AG10803 (cell line): ENCODE measurements at regions not wholly inside any gene's neighbourhood (a gene's known extent, or its start where the extent isn't known, plus 50 kb on each side); places are given as distances from the start of the nearest gene placed in this dataset.

Experiments used
- DNase-seq: peaks from one replicate; pipeline ENCODE4 v3.0.0; 2010; ENCODE audit warnings: low read depth
- H3K4me3 ChIP-seq: 2 replicates; pipeline ENCODE4 v1.5.1; 2011; ENCODE audit warnings: mild to moderate bottlenecking, low read length, control low read depth
- CTCF ChIP-seq: conservative IDR thresholded peaks from 2 replicates; pipeline ENCODE4 v1.5.1; 2011; ENCODE audit warnings: mild to moderate bottlenecking, low read length, control low read depth, inconsistent platforms

DNA sequence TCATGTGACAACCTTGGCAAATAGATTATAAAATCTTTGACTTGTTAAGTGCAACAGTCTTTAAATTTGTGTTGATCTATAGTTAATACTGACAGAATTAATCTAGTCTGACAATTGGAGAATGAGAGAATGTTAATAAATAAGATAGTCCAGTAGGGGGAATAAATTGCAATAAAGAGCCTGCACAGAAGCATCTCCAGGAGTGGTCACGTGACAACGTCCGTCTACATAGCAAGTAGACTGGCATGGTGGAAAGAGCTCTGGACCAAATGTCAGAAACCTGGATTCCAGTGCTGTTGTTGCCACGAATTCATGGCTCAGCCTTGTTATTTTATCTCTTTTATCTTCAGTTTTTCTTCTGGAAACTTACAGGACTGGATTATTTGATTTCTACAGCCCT lies 436.5 kb downstream of the RAB28 start:
- DNase-seq: no peak
- no peak overlapping the region for H3K4me3 ChIP-seq
- no peak for TF ChIP-seq CTCF

DNA sequence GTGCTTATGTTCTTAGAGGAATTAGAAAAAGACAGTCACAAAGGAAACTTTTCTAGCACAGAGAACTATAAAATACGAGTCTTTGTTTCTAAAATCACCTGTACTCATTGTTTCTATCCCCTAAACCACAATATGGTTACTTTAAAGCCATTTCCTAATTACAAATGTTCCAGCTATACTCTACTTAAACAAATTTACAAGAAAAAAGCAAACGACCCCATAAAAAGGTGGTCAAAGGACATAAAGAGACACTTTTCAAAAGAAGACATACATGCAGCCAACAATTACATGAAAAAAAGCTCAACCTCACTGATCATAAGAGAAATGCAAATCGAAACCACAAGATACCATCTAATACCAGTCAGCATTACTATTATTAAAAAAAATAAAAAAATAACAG lies 447.3 kb downstream of the RAB28 start:
- DNase-seq: no peak
- no peak overlapping the region for H3K4me3 ChIP-seq
- TF ChIP-seq CTCF: no peak

- TF ChIP-seq CTCF: no peak
- H3K4me3 ChIP-seq: no peak overlapping the region
- DNase-seq: no peak
These were observed 451.2 kb downstream of the RAB28 start for GRCh38 chr4:13032936-13033335.

GRCh38 chr4:13024147-13025105 lies 459.7 kb downstream of the RAB28 start:
- no peak for TF ChIP-seq CTCF
- no peak for DNase-seq
- H3K4me3 ChIP-seq: no peak overlapping the region

- H3K4me3 ChIP-seq: no peak overlapping the region
- TF ChIP-seq CTCF: no peak
- DNase-seq: no peak
These were observed 476.2 kb downstream of the RAB28 start for GRCh38 chr4:13007802-13008470.

DNA sequence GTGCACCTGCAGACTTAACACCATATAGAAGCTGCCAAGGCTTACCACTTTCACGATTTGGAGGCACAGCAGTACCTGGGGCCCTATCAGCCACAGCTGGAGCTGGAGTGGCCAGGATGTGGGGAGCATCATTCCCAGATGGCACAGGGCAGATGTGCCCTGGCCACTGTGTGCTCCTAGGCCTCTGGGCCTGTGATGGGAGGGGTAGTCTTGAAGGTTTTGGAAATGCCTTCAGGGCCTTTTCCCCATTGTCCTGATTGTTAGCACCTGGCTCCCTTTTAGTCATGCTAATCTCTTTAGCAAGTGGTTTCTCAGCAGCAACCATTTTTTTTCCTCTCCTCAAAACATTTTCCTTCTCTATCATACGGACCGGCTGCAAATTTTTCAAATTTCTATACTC lies 490.2 kb downstream of the RAB28 start:
- no peak for DNase-seq
- no peak overlapping the region for H3K4me3 ChIP-seq
- no peak for TF ChIP-seq CTCF

- no peak for TF ChIP-seq CTCF
- DNase-seq: no peak
- H3K4me3 ChIP-seq: no peak overlapping the region
These were observed 496.9 kb downstream of the RAB28 start for GRCh38 chr4:12987284-12987683.
